Stomach (tissue), 8 donors: ENCODE measurements at regions not wholly inside any gene's neighbourhood (a gene's known extent, or its start where the extent isn't known, plus 50 kb on each side); places are given as distances from the start of the nearest gene placed in this dataset.

Experiments used
- DNase-seq, 2 donors: peaks; one replicate each; pipeline versions ENCODE4 v3.0.0 to v3.0.0-alpha.2; 2013 to 2019
- H3K27ac ChIP-seq, 5 donors: fragments of 200-600 bp in 4 of 5; sonication (generic) in 4 of 5; one replicate each; pipeline ENCODE4 v1.5.1; 2013 to 2019; ENCODE audit warnings: mild to moderate bottlenecking in 1 of 5, moderate library complexity in 1 of 5
- H3K27me3 ChIP-seq, 3 donors: fragments of 200-600 bp; sonication (generic); one replicate each; pipeline ENCODE4 v1.5.1; 2017 to 2019; ENCODE audit warnings: mixed run types in 1 of 3
- H3K36me3 ChIP-seq, 4 donors: fragments of 200-600 bp; sonication (generic); 1 replicate in 3 of 4; 2 replicates in 1 of 4; pipeline ENCODE4 v1.5.1; 2016 to 2019
- H3K4me1 ChIP-seq, 4 donors: fragments of 200-600 bp; sonication (generic); one replicate each; pipeline ENCODE4 v1.5.1; 2016 to 2019
- H3K4me3 ChIP-seq, 4 donors: fragments of 200-600 bp; sonication (generic) in 3 of 4; one replicate each; pipeline ENCODE4 v1.5.1; 2016 to 2019; ENCODE audit warnings: mild to moderate bottlenecking in 1 of 4
- H3K9me3 ChIP-seq, 4 donors: fragments of 200-600 bp; sonication (generic); one replicate each; pipeline ENCODE4 v1.5.1; 2016 to 2019
- CTCF ChIP-seq, 7 experiments: fragments of 450-650 bp in 4 of 7; fragments of 200-600 bp in 3 of 7; sonication (generic) in 3 of 7; IDR thresholded peaks; one replicate each; pipeline ENCODE4 v1.5.1; 2016 to 2019; ENCODE audit warnings: antibody characterized with exemption in 7 of 7, control low read depth in 2 of 7, mild to moderate bottlenecking in 1 of 7
- EP300 ChIP-seq: sonication (generic); formaldehyde crosslinking; IDR thresholded peaks from one replicate; pipeline ENCODE4 v1.6.1; 2017; ENCODE audit warnings: antibody characterized with exemption
- POLR2A ChIP-seq, 4 donors: fragments of 450-650 bp; IDR thresholded peaks; one replicate each; pipeline ENCODE4 v1.6.1; 2016; ENCODE audit warnings: antibody characterized with exemption in 4 of 4, control low read depth in 2 of 4, mild to moderate bottlenecking in 1 of 4, moderate library complexity in 1 of 4
- POLR2AphosphoS5 ChIP-seq, 3 donors: sonication (generic); formaldehyde crosslinking; IDR thresholded peaks; one replicate each; pipeline ENCODE4 v1.6.1; 2016; ENCODE audit warnings: antibody characterized with exemption in 3 of 3
- WGBS, 5 donors: extraction: QIAGEN DNeasy Blood & Tissue Kit in 3 of 5; methylation state at CpG; one replicate each; pipeline versions ENCODE4 v1.1.5 to v1.1.7; 2013 to 2018; 5-methylcytosine and 5-hydroxymethylcytosine counted together
- intact Hi-C: fragments of 100-400 bp; cut with DNase I; formaldehyde crosslinking; loops from one replicate; pipeline ENCODE4 v1.15.1; 2023; ENCODE audit warnings: low total_unique reads
- donor health status: healthy with polysubstance abuse.
- donor health status: Bipolar disorder and iron deficiency.
- donor health status: healthy.

DNA sequence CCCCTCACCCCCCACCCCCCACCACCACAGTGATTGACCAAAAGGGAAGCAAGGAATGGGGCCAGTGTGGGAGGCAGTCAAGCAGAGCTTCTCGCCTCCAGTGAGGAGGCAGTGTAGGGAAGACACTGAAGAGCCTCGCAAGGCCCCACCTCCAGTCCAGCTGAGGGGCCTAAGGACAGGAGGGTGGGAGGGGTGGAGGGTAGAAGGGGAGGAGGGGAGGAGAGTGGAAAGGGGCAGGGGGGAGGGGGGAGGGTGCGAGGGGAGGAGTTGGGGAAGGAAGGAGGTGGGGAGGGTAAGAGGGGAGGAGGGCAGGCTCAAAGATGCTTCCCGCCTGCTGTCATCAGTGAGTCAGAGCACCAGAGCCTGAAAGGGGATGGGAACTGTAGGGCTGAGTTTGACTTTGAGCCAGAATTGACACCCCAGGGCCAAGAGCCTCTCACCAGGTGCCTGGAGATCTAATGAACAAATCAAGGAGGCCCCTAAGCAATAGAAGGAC, 786.2 kb downstream of the UQCRFS1 start:
- DNase-seq = no peak
- Histone ChIP-seq H3K27me3 (peaks cover 0 to 40% (median 0%) of the 10 kb centered on the region in 3 donors), H3K4me1 (no peaks in the 10 kb centered on the region), H3K9me3 (no peaks in the 10 kb centered on the region), H3K27ac (no peak overlapping the region), H3K36me3 (no peaks in the 10 kb centered on the region), H3K4me3 (no peak overlapping the region)
- no peak for TF ChIP-seq EP300
- no peak for TF ChIP-seq POLR2A (IDR thresholded peaks at IDR 0.05)
- TF ChIP-seq CTCF (IDR thresholded peaks at IDR 0.05) = no peak
- TF ChIP-seq POLR2AphosphoS5 (IDR thresholded peaks at IDR 0.05) = no peak
- intact Hi-C loops = no loop called here
- 66 to 74% (median 72%) methylated on average over 3 to 4 of the region's 4 CpGs for WGBS, 5 donors

GRCh38 chr19:28426110-28426729, 786.7 kb downstream of the UQCRFS1 start:
- H3K36me3 ChIP-seq = no peaks in the 10 kb centered on the region
- intact Hi-C loops = no loop called here
- no peak for TF ChIP-seq EP300
- TF ChIP-seq POLR2AphosphoS5 (IDR thresholded peaks at IDR 0.05) = no peak
- no peak for TF ChIP-seq CTCF (IDR thresholded peaks at IDR 0.05)
- TF ChIP-seq POLR2A (IDR thresholded peaks at IDR 0.05) = no peak
- no peak overlapping the region for H3K27ac ChIP-seq
- no peak overlapping the region for H3K4me3 ChIP-seq
- WGBS, 5 donors = 30 to 48% (median 39%) methylated on average over 7 of the region's 7 CpGs
- H3K9me3 ChIP-seq = peaks cover 0 to 4% (median 0%) of the 10 kb centered on the region in 4 donors
- peaks cover 0 to 45% (median 0%) of the 10 kb centered on the region in 3 donors for H3K27me3 ChIP-seq
- H3K4me1 ChIP-seq = no peaks in the 10 kb centered on the region
- no peak for DNase-seq

DNA sequence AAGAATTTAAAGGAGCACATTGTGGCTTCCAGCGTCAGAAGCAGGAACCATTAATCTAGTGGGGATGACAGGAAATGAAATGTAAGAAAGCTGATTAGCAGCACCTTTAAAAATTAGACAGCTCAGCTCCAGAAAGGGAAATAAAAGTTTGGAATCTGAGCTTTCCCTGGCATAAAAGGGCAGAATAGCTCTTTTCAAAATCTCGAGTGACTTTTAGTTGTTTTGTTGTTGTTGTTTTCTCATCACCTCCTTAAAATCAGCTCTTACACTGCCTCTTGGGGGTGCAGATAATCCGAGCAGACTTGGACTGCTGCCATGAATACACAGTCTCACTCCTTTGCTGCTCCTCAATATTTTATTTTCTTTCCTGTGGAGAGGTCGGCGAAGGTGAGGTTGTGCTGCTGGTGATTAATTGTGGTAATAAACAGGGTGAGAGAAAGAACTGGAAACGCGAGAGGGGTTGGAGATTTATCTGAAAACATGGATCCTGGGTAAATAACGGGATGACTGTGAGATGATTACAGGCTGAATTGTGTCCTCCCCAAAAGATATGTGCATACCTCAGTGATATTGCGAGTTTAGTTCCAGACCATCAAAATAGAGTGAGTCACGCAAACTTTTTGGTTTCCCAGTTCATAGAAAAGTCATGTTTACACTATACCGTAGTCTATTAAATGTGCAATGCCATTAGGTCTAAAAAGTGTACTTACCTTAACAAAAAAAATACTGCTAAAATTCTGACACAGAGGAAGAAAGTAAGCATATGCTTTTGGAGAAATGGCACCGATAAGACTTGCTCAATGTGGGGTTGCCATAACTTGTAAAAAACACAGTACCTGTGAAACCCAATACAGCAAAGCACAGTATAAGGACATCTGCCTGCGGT, 787.7 kb downstream of the UQCRFS1 start:
- no peak for TF ChIP-seq CTCF (IDR thresholded peaks at IDR 0.05)
- TF ChIP-seq POLR2AphosphoS5 (IDR thresholded peaks at IDR 0.05) = no peak
- no peak for TF ChIP-seq EP300
- no peak for TF ChIP-seq POLR2A (IDR thresholded peaks at IDR 0.05)
- H3K36me3 ChIP-seq = no peaks in the 10 kb centered on the region
- H3K4me1 ChIP-seq = no peaks in the 10 kb centered on the region
- no peak for DNase-seq
- 20 to 30% (median 24%) methylated on average over 13 of the region's 13 CpGs for WGBS, 5 donors
- H3K4me3 ChIP-seq = no peak overlapping the region
- H3K27me3 ChIP-seq = peaks cover 0 to 52% (median 0%) of the 10 kb centered on the region in 3 donors
- H3K27ac ChIP-seq = no peak overlapping the region
- peaks cover 0 to 4% (median 0%) of the 10 kb centered on the region in 4 donors for H3K9me3 ChIP-seq
- intact Hi-C loops = no loop called here

DNA sequence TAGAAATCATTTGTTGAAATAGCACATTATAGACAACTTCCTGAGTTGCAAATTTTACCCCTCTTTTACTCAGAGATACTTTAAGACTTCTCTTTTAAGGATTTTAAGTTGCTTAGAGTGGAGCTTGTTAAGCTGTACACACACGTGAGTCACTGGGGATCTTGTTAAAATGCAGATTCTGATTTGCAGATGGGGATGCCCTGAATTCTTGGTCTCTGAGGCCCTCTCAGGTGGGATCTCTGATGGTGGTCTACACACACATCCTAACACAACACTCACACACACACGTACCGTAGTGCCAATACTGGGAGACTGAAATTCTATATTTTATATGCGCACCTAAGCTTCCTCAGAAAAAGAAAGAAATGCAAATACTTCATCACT, 788.3 kb downstream of the UQCRFS1 start:
- H3K9me3 ChIP-seq = peaks cover 0 to 4% (median 0%) of the 10 kb centered on the region in 4 donors
- WGBS, 5 donors = 24 to 57% (median 48%) methylated on average over 4 of the region's 4 CpGs
- H3K27me3 ChIP-seq = peaks cover 0 to 52% (median 0%) of the 10 kb centered on the region in 3 donors
- DNase-seq = no peak
- H3K4me1 ChIP-seq = no peaks in the 10 kb centered on the region
- no peak overlapping the region for H3K4me3 ChIP-seq
- intact Hi-C loops = no loop called here
- H3K36me3 ChIP-seq = no peaks in the 10 kb centered on the region
- no peak overlapping the region for H3K27ac ChIP-seq
- TF ChIP-seq CTCF (IDR thresholded peaks at IDR 0.05) (no peak), POLR2AphosphoS5 (IDR thresholded peaks at IDR 0.05) (no peak), POLR2A (IDR thresholded peaks at IDR 0.05) (no peak), EP300 (no peak)
